Keratinocyte (primary cell): ENCODE measurements at regions not wholly inside any gene's neighbourhood (a gene's known extent, or its start where the extent isn't known, plus 50 kb on each side); places are given as distances from the start of the nearest gene placed in this dataset.

Experiments
- DNase-seq: peaks from one replicate; pipeline ENCODE4 v3.0.0-alpha.2; 2011; ENCODE audit warnings: low read depth, missing footprints, low spot score
- FAIRE-seq: peaks from 2 replicates; lab custom pipeline; 2011; peaks lifted over from hg19 to GRCh38; lab: Jason Lieb, UNC
- H2AFZ ChIP-seq: 2 replicates; pipeline ENCODE4 v1.6.0; 2012; ENCODE audit warnings: low read length, control low read depth, inconsistent platforms; ENCODE audit not compliant: control insufficient read depth
- H3K27ac ChIP-seq: 2 replicates; pipeline ENCODE4 v1.5.1; 2011; ENCODE audit warnings: low read length; ENCODE audit not compliant: control insufficient read depth, insufficient read depth
- H3K27me3 ChIP-seq: 3 replicates; pipeline ENCODE4 v1.6.0; 2011; ENCODE audit warnings: low read length; ENCODE audit not compliant: control insufficient read depth, insufficient read depth; ENCODE audit errors: extremely low read depth
- H3K36me3 ChIP-seq, 2 experiments: 2 replicates in 1 of 2; 3 replicates in 1 of 2; pipeline ENCODE4 v1.5.1; 2011; ENCODE audit warnings: low read length in 2 of 2, mild to moderate bottlenecking in 1 of 2; ENCODE audit not compliant: control insufficient read depth in 2 of 2, insufficient read depth in 2 of 2; ENCODE audit errors: extremely low read depth in 1 of 2
- H3K4me1 ChIP-seq: 3 replicates; pipeline ENCODE4 v1.5.1; 2011; ENCODE audit warnings: low read length; ENCODE audit not compliant: control insufficient read depth, insufficient read depth; ENCODE audit errors: extremely low read depth
- H3K4me2 ChIP-seq: 3 replicates; pipeline ENCODE4 v1.6.0; 2011; ENCODE audit warnings: low read depth, low read length; ENCODE audit not compliant: control insufficient read depth, insufficient read depth; ENCODE audit errors: extremely low read depth
- H3K4me3 ChIP-seq, 3 experiments: fragments of 200-600 bp in 1 of 3; sonication (generic) in 1 of 3; 2 replicates in 2 of 3; 3 replicates in 1 of 3; pipeline ENCODE4 v1.5.1; 2011 to 2016; ENCODE audit warnings: low read length in 3 of 3, mild to moderate bottlenecking in 3 of 3, control low read depth in 2 of 3, inconsistent platforms in 1 of 3, low read depth in 1 of 3, mixed read lengths in 1 of 3, mixed run types in 1 of 3, moderate library complexity in 1 of 3; ENCODE audit not compliant: control insufficient read depth in 2 of 3, insufficient read depth in 2 of 3; ENCODE audit errors: extremely low read depth in 1 of 3
- H3K79me2 ChIP-seq: 2 replicates; pipeline ENCODE4 v1.6.0; 2012; ENCODE audit warnings: low read length; ENCODE audit not compliant: control insufficient read depth, insufficient read depth
- H3K9ac ChIP-seq: 3 replicates; pipeline ENCODE4 v1.6.0; 2011; ENCODE audit warnings: low read length; ENCODE audit not compliant: control insufficient read depth, insufficient read depth; ENCODE audit errors: extremely low read depth
- H3K9me1 ChIP-seq: 3 replicates; pipeline ENCODE4 v1.6.0; 2011; ENCODE audit warnings: low read length; ENCODE audit not compliant: control insufficient read depth, insufficient read depth; ENCODE audit errors: extremely low read depth
- H3K9me3 ChIP-seq: 2 replicates; pipeline ENCODE4 v1.5.1; 2012; ENCODE audit warnings: low read depth, low read length; ENCODE audit not compliant: control insufficient read depth
- H4K20me1 ChIP-seq: 3 replicates; pipeline ENCODE4 v1.6.0; 2011; ENCODE audit warnings: low read length; ENCODE audit not compliant: control insufficient read depth, insufficient read depth; ENCODE audit errors: extremely low read depth
- CTCF ChIP-seq, 3 experiments: IDR thresholded peaks in 1 of 3; conservative IDR thresholded peaks in 1 of 3; optimal IDR thresholded peaks in 1 of 3; 2 replicates in 2 of 3; 3 replicates in 1 of 3; pipeline versions ENCODE3 to v1.5.1; 2011; ENCODE audit warnings: low read length in 3 of 3, mild to moderate bottlenecking in 3 of 3, moderate library complexity in 2 of 3, control low read depth in 1 of 3, inconsistent platforms in 1 of 3; ENCODE audit not compliant: insufficient read depth in 2 of 3; ENCODE audit errors: extremely low read depth in 1 of 3
- EZH2 ChIP-seq: IDR thresholded peaks from one replicate; pipeline ENCODE4 v1.6.1; 2012; ENCODE audit warnings: inconsistent platforms, mild to moderate bottlenecking, low read length, moderate library complexity
- dilution Hi-C: fragments of 300-500 bp; cut with MboI; formaldehyde crosslinking; loops from one replicate; pipeline ENCODE4 v1.7.0; 2020; ENCODE audit warnings: low sequenced_read_pairs; ENCODE audit not compliant: extremely low pct_ligation_motif_present

GRCh38 chr2:34308140-34308539 lies 709.0 kb upstream of the FAM98A start:
- TF ChIP-seq EZH2 = no peak
- TF ChIP-seq CTCF (optimal IDR thresholded peaks at IDR 0.05 in 1 of 3, IDR thresholded peaks at IDR 0.05 in 1 of 3, conservative IDR thresholded peaks at IDR 0.05 in 1 of 3; ENCODE audit: extremely low read depth in 1 of 3, insufficient read depth in 2 of 3, low read length in 3 of 3) = no peak
- no peak overlapping the region for H3K27ac ChIP-seq
- no peaks in the 10 kb centered on the region for H3K9me1 ChIP-seq
- dilution Hi-C loops = no loop called here
- no peak overlapping the region for H2AFZ ChIP-seq
- no peak overlapping the region for H3K4me3 ChIP-seq
- DNase-seq (no peak), FAIRE-seq (no peak)
- no peaks in the 10 kb centered on the region for H3K79me2 ChIP-seq
- H3K4me1 ChIP-seq = no peaks in the 10 kb centered on the region
- no peak overlapping the region for H3K9ac ChIP-seq
- no peaks in the 10 kb centered on the region for H4K20me1 ChIP-seq
- H3K9me3 ChIP-seq = no peaks in the 10 kb centered on the region
- no peaks in the 10 kb centered on the region for H3K27me3 ChIP-seq
- no peaks in the 10 kb centered on the region for H3K36me3 ChIP-seq
- H3K4me2 ChIP-seq = no peak overlapping the region

- H4K20me1 ChIP-seq = no peaks in the 10 kb centered on the region
- DNase-seq (no peak), FAIRE-seq (no peak)
- dilution Hi-C loops = no loop called here
- H3K4me3 ChIP-seq = no peak overlapping the region
- H3K79me2 ChIP-seq = no peaks in the 10 kb centered on the region
- no peaks in the 10 kb centered on the region for H3K9me1 ChIP-seq
- no peaks in the 10 kb centered on the region for H3K27me3 ChIP-seq
- no peaks in the 10 kb centered on the region for H3K9me3 ChIP-seq
- no peaks in the 10 kb centered on the region for H3K4me1 ChIP-seq
- H3K4me2 ChIP-seq = no peak overlapping the region
- H3K27ac ChIP-seq = no peak overlapping the region
- no peak for TF ChIP-seq EZH2
- no peak for TF ChIP-seq CTCF (optimal IDR thresholded peaks at IDR 0.05 in 1 of 3, IDR thresholded peaks at IDR 0.05 in 1 of 3, conservative IDR thresholded peaks at IDR 0.05 in 1 of 3; ENCODE audit: extremely low read depth in 1 of 3, insufficient read depth in 2 of 3, low read length in 3 of 3)
- H3K9ac ChIP-seq = no peak overlapping the region
- no peaks in the 10 kb centered on the region for H3K36me3 ChIP-seq
- no peak overlapping the region for H2AFZ ChIP-seq
Observed at GRCh38 chr2:34307636-34308035, 708.5 kb upstream of the FAM98A start.
